Neural crest cell (in vitro differentiated cells): ENCODE measurements at regions not wholly inside any gene's neighbourhood (a gene's known extent, or its start where the extent isn't known, plus 50 kb on each side); places are given as distances from the start of the nearest gene placed in this dataset.

Source experiments
- DNase-seq: peaks from one replicate; pipeline ENCODE4 v3.0.0; 2021; ENCODE audit warnings: low read depth, mixed read lengths, low spot score
- H3K27ac Mint-ChIP-seq: one replicate; pipeline ENCODE4 v1.8.0; 2021; ENCODE audit warnings: mild to moderate bottlenecking, mixed read lengths; ENCODE audit not compliant: unreplicated experiment
- H3K27me3 Mint-ChIP-seq: 2 replicates; pipeline ENCODE4 v1.8.0; 2021; ENCODE audit warnings: low read depth, mild to moderate bottlenecking, mixed read lengths
- H3K36me3 Mint-ChIP-seq: 2 replicates; pipeline ENCODE4 v1.8.0; 2021; ENCODE audit warnings: low read depth, mild to moderate bottlenecking, mixed read lengths
- H3K4me1 Mint-ChIP-seq: 2 replicates; pipeline ENCODE4 v1.8.0; 2021; ENCODE audit warnings: mixed read lengths
- H3K4me3 Mint-ChIP-seq: one replicate; pipeline ENCODE4 v1.8.0; 2021; ENCODE audit warnings: mild to moderate bottlenecking, mixed read lengths
- H3K9me3 Mint-ChIP-seq: 2 replicates; pipeline ENCODE4 v1.8.0; 2021; ENCODE audit warnings: mixed read lengths
- CTCF ChIP-seq: fragments of 200-600 bp; sonication (generic); conservative IDR thresholded peaks from 2 replicates; pipeline ENCODE4 v1.5.0; 2021; ENCODE audit warnings: antibody characterized with exemption, mild to moderate bottlenecking

DNA sequence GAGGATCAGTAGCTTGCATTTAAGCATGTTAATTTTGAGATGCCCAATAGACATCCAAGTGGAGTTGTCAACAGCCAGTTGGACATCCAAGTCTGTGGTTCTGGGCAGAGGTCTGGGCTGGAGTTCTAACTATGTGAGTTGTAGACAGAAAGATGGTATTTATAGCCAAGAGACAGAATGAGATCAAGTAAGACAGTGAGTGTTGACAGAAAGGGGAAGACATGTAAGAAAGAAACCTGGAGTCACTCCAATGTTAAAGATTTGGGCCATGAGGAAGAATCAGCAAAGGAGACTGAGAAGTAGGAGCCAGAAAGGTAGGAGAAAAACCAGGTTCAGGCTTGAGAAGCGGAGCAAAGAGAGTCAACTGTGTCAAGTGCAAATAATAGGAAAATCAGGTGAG, 95.5 kb upstream of the PUM3 start:
- Mint-ChIP-seq H3K9me3 (no peaks in the 10 kb centered on the region), H3K4me1 (no peaks in the 10 kb centered on the region), H3K4me3 (no peak overlapping the region), H3K27me3 (peaks cover 3% of the 10 kb centered on the region), H3K27ac (no peak overlapping the region), H3K36me3 (no peaks in the 10 kb centered on the region)
- DNase-seq, result no peak
- no peak for TF ChIP-seq CTCF

- DNase-seq, result no peak
- Mint-ChIP-seq H3K27me3 (peaks cover 3% of the 10 kb centered on the region), H3K27ac (no peak overlapping the region), H3K9me3 (no peaks in the 10 kb centered on the region), H3K36me3 (no peaks in the 10 kb centered on the region), H3K4me3 (no peak overlapping the region), H3K4me1 (no peaks in the 10 kb centered on the region)
- no peak for TF ChIP-seq CTCF
Observed at GRCh38 chr9:2936221-2936620, 92.3 kb upstream of the PUM3 start.

DNA sequence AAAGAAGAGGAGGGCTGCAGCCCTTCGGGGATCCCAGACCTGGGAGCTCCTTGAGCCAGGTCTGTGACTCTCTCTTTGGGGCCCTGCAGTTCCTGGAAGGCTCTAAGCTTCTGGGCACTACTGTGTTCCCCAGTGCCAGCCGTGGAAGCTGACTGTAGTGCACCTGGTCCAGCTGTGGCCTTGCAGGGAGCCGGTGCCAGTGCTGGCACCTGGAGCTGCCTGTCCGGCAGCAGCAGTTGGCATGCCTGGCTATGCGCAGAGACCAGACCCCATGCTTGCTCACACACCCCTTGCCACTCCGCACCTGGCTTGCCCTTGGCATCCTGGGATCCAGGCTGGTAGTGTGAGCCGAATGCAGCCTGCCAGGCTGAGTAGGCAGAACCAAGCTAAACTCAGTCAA, 91.0 kb upstream of the PUM3 start:
- H3K9me3 Mint-ChIP-seq, result no peaks in the 10 kb centered on the region

DNA sequence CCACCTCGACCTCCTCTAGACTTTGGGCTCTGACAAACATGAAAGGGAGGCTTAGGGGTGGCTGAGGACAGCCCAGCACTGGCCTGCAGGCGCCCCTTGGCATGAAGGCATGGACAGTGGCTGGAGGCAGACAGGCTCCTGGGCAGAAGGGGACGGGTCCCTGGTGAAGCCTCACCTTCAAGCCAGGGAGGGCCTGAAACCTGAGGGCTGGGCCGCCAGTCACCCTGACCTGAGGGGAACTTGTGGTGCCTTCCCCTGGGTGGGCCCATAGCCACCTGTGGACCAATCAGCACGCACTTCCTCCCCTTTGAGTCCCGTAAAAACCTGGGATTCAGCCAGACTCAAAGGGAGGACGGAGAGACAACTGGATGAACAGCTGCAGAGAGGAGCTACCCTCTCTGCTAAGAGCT, 90.4 kb upstream of the PUM3 start:
- Mint-ChIP-seq H3K27ac (no peak overlapping the region), H3K36me3 (no peaks in the 10 kb centered on the region), H3K9me3 (no peaks in the 10 kb centered on the region), H3K4me1 (no peaks in the 10 kb centered on the region), H3K27me3 (peaks cover 9% of the 10 kb centered on the region), H3K4me3 (no peak overlapping the region)
- DNase-seq, result no peak
- no peak for TF ChIP-seq CTCF

More for the DNA sequence above, 91.0 kb upstream of the PUM3 start:
- Mint-ChIP-seq H3K27me3 (peaks cover 7% of the 10 kb centered on the region), H3K4me3 (no peak overlapping the region), H3K27ac (no peak overlapping the region), H3K4me1 (no peaks in the 10 kb centered on the region), H3K36me3 (no peaks in the 10 kb centered on the region)
- no peak for TF ChIP-seq CTCF
- DNase-seq, result no peak

DNA sequence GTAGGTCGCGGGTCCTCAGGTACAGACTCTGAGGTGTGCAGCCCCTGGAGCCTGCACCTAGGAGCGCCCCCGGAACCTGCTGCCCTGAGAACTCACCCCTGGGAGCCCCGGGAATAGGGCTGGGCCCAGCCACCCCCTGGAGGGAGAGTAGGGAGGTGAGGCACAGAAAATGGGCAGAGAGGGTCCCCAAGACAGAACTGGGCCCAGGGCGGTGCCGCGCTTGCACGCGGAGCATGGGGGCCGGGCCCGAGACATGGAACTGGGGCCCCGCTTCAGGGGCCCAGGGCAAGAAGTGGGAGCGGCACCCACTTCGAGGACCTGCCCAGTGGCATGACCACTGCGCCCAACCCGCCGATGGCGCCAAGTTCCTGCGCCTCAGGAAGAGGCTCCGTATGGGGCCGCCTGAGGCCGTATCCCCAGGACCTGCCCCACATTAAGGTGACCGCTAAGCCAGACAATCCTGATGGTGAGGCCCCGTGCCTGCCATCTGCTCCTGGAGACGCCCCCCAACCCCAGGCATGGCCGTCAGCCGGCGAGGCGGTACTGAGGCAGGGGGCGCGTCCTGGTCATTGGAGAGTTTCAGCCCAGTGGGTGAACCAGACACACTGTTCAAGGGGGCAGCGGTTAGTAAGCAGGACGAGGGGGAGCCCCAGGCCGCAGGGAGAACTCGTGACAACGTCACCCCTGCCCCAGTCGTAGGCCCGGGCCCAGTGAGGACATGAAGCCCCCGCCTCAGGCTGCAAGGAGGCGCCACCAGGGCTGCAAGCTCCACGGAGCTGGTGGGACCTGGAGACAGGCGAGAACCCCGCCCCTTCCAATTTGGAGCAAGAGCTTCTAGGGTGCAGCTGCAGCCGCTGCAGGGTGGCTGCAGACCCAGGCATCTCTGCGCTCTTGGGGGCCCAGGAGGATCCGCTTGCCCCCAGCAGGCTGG, 89.5 kb upstream of the PUM3 start:
- no peaks in the 10 kb centered on the region for H3K36me3 Mint-ChIP-seq
- H3K27ac Mint-ChIP-seq, result no peak overlapping the region
- no peak overlapping the region for H3K4me3 Mint-ChIP-seq
- no peak for DNase-seq
- H3K27me3 Mint-ChIP-seq, result peaks cover 14% of the 10 kb centered on the region
- no peaks in the 10 kb centered on the region for H3K9me3 Mint-ChIP-seq
- no peaks in the 10 kb centered on the region for H3K4me1 Mint-ChIP-seq
- TF ChIP-seq CTCF, result no peak
